GM12878 (cell line): ENCODE measurements at regions not wholly inside any gene's neighbourhood (a gene's known extent, or its start where the extent isn't known, plus 50 kb on each side); places are given as distances from the start of the nearest gene placed in this dataset.

Experiments
- ATAC-seq: fragments of 200-7000 bp; cut with Tn5 transposase; 3 replicates; pipeline ENCODE4 v1.9.1; 2020; ENCODE audit warnings: mild to moderate bottlenecking, moderate library complexity
- BruUV-seq: library from RNA; stranded (reverse); fragments of 400-500 nt; replicated peaks from 2 replicates; lab custom pipeline; 2021; lab: Mats Ljungman, UMichigan
- CTCF ChIA-PET: fragments of 300-600 bp; sonication (Branson Sonifier 250); formaldehyde crosslinking; extraction: SDS; loops from one replicate; lab custom pipeline; 2021; ENCODE audit warnings: inconsistent platforms; lab: Yijun Ruan, JAX
- POLR2A ChIA-PET: fragments of 350-600 bp; formaldehyde crosslinking; extraction: SDS; loops from one replicate; lab custom pipeline; 2021; ENCODE audit warnings: inconsistent platforms; lab: Charles Lee
- RAD21 ChIA-PET: fragments of 300-600 bp; sonication (Branson Sonifier 250); formaldehyde crosslinking; loops from one replicate; lab custom pipeline; 2023; ENCODE audit warnings: antibody characterized with exemption; ENCODE audit not compliant: unreplicated experiment; lab: Charles Lee
- SMC1A ChIA-PET: fragments of 300-600 bp; sonication (Branson Sonifier 250); formaldehyde crosslinking; loops from one replicate; lab custom pipeline; 2023; ENCODE audit not compliant: unreplicated experiment, uncharacterized antibody; lab: Charles Lee
- DNase-seq: peaks from one replicate; pipeline ENCODE4 v3.0.0-alpha.2; 2011; ENCODE audit warnings: low read depth, low spot score
- FAIRE-seq: peaks from 3 replicates; lab custom pipeline; 2011; peaks lifted over from hg19 to GRCh38; lab: Jason Lieb, UNC
- H2AFZ ChIP-seq: 2 replicates; pipeline ENCODE4 v1.6.0; 2011; ENCODE audit warnings: low read depth, low read length, control low read depth; ENCODE audit not compliant: control insufficient read depth
- H3K27ac ChIP-seq: 2 replicates; pipeline ENCODE4 v1.5.1; 2011; ENCODE audit warnings: control low read depth; ENCODE audit not compliant: control insufficient read depth, insufficient read depth
- H3K27me3 ChIP-seq, 2 experiments: replicated peaks in 1 of 2; 2 replicates each; pipeline versions ENCODE4 v1.6.0 to v1.6.1; 2011; ENCODE audit warnings: low read length in 1 of 2; ENCODE audit not compliant: control insufficient read depth in 2 of 2, insufficient read depth in 2 of 2
- H3K36me3 ChIP-seq, 2 experiments: 2 replicates each; pipeline ENCODE4 v1.5.1; 2011; ENCODE audit warnings: low read length in 1 of 2; ENCODE audit not compliant: control insufficient read depth in 2 of 2, insufficient read depth in 2 of 2
- H3K4me1 ChIP-seq: 2 replicates; pipeline ENCODE4 v1.6.1; 2011; ENCODE audit warnings: mild to moderate bottlenecking, low read length, moderate library complexity, mixed read lengths; ENCODE audit not compliant: control insufficient read depth, insufficient read depth
- H3K4me2 ChIP-seq: 2 replicates; pipeline ENCODE4 v1.6.0; 2011; ENCODE audit warnings: control low read depth; ENCODE audit not compliant: control insufficient read depth, insufficient read depth
- H3K4me3 ChIP-seq: fragments of 200-600 bp; sonication (generic); 2 replicates; pipeline ENCODE4 v1.5.1; 2016
- H3K79me2 ChIP-seq: 2 replicates; pipeline ENCODE4 v1.6.0; 2011; ENCODE audit warnings: low read length; ENCODE audit not compliant: control insufficient read depth, insufficient read depth
- H3K9ac ChIP-seq: 2 replicates; pipeline ENCODE4 v1.8.0; 2011; ENCODE audit warnings: low read length, control low read depth, mixed read lengths; ENCODE audit not compliant: control insufficient read depth, insufficient read depth
- H3K9me3 ChIP-seq: replicated peaks from 3 replicates; pipeline ENCODE4 v1.5.1; 2011; ENCODE audit warnings: mild to moderate bottlenecking, low read length; ENCODE audit not compliant: control insufficient read depth, insufficient read depth
- H4K20me1 ChIP-seq: 2 replicates; pipeline ENCODE4 v1.6.0; 2011; ENCODE audit not compliant: control insufficient read depth, insufficient read depth
- CBX5 ChIP-seq: sonication (generic); IDR thresholded peaks from 2 replicates; pipeline ENCODE4 v1.6.1; 2016; ENCODE audit warnings: low read depth, moderate library complexity, mild to moderate bottlenecking, inconsistent platforms
- CHD2 ChIP-seq: IDR thresholded peaks from 2 replicates; pipeline ENCODE4 v1.6.1; 2011; ENCODE audit warnings: low read depth, low read length, improper control_type of control experiment, borderline replicate concordance
- ETV6 ChIP-seq, 2 experiments: fragments of 450-650 bp in 1 of 2; IDR thresholded peaks in 1 of 2; conservative IDR thresholded peaks in 1 of 2; 2 replicates each; pipeline ENCODE4 v1.6.1; 2014; ENCODE audit warnings: antibody characterized with exemption in 1 of 2, borderline replicate concordance in 1 of 2, low read depth in 1 of 2, mild to moderate bottlenecking in 1 of 2, moderate library complexity in 1 of 2
- GABPA ChIP-seq: IDR thresholded peaks from 2 replicates; pipeline ENCODE4 v1.6.1; 2014; ENCODE audit warnings: antibody characterized with exemption, low read depth, mild to moderate bottlenecking, inconsistent platforms
- HDAC2 ChIP-seq: fragments of 200-600 bp; sonication (generic); IDR thresholded peaks from 2 replicates; pipeline ENCODE4 v1.6.1; 2017
- MTA2 ChIP-seq: fragments of 450-650 bp; IDR thresholded peaks from 2 replicates; pipeline ENCODE4 v1.6.1; 2016; ENCODE audit warnings: low read depth, mild to moderate bottlenecking, moderate library complexity
- MTA3 ChIP-seq: IDR thresholded peaks from 2 replicates; pipeline ENCODE4 v1.6.1; 2012; ENCODE audit warnings: low read length, inconsistent platforms, borderline replicate concordance
- MXI1 ChIP-seq: fragments of 150-350 bp; IDR thresholded peaks from 2 replicates; pipeline ENCODE4 v1.6.1; 2011; ENCODE audit warnings: low read depth, mild to moderate bottlenecking, inconsistent platforms, low read length, improper control_type of control experiment
- NR2C1 ChIP-seq: fragments of 450-650 bp; IDR thresholded peaks from 2 replicates; pipeline ENCODE4 v1.6.1; 2017; ENCODE audit warnings: antibody characterized with exemption, mild to moderate bottlenecking, moderate library complexity
- NR2F1 ChIP-seq: fragments of 450-650 bp; conservative IDR thresholded peaks from 2 replicates; pipeline ENCODE4 v1.6.1; 2017; ENCODE audit warnings: mild to moderate bottlenecking
- RAD21 ChIP-seq: IDR thresholded peaks from 2 replicates; pipeline ENCODE4 v1.6.1; 2011; ENCODE audit warnings: mild to moderate bottlenecking, low read depth, low read length, moderate library complexity; ENCODE audit not compliant: insufficient read depth
- RFX5 ChIP-seq: IDR thresholded peaks from 2 replicates; pipeline ENCODE4 v1.6.1; 2011; ENCODE audit warnings: low read depth, low read length, improper control_type of control experiment
- SREBF1 ChIP-seq: IDR thresholded peaks from 2 replicates; pipeline ENCODE4 v1.6.1; 2012; ENCODE audit warnings: mild to moderate bottlenecking, low read length
- SREBF2 ChIP-seq: IDR thresholded peaks from 2 replicates; pipeline ENCODE4 v1.6.1; 2012; ENCODE audit warnings: mild to moderate bottlenecking, low read length
- SUPT20H ChIP-seq: IDR thresholded peaks from 2 replicates; pipeline ENCODE4 v1.6.1; 2011; ENCODE audit warnings: low read depth, mild to moderate bottlenecking, low read length, moderate library complexity, borderline replicate concordance; ENCODE audit not compliant: control insufficient read depth
- USF1 ChIP-seq: IDR thresholded peaks from 2 replicates; pipeline ENCODE4 v1.6.1; 2011; ENCODE audit warnings: borderline replicate concordance, low read depth, mild to moderate bottlenecking, moderate library complexity, mixed read lengths, low read length; ENCODE audit not compliant: insufficient read depth; ENCODE audit errors: extremely low read length
- YBX1 ChIP-seq: fragments of 450-650 bp; IDR thresholded peaks from 2 replicates; pipeline ENCODE4 v1.6.1; 2016; ENCODE audit warnings: antibody characterized with exemption
- ZBTB4 ChIP-seq: fragments of 450-650 bp; formaldehyde crosslinking; IDR thresholded peaks from 2 replicates; pipeline ENCODE4 v1.4.0; 2022; ENCODE audit warnings: mild to moderate bottlenecking, moderate library complexity
- ZNF217 ChIP-seq: fragments of 450-650 bp; IDR thresholded peaks from 2 replicates; pipeline ENCODE4 v1.6.1; 2017; ENCODE audit warnings: antibody characterized with exemption, mild to moderate bottlenecking
- ZNF24 ChIP-seq: fragments of 450-650 bp; IDR thresholded peaks from 2 replicates; pipeline ENCODE4 v1.6.1; 2017; ENCODE audit warnings: antibody characterized with exemption, mild to moderate bottlenecking
- ZZZ3 ChIP-seq: IDR thresholded peaks from 2 replicates; pipeline ENCODE4 v1.6.1; 2011; ENCODE audit warnings: low read depth; ENCODE audit not compliant: control insufficient read depth, insufficient read length
- WGBS: methylation state at CpG from one replicate; pipeline ENCODE4 v1.1.6; 2016; ENCODE audit warnings: low lambda C conversion rate; ENCODE audit not compliant: insufficient replicate concordance, insufficient coverage; ENCODE audit errors: missing lambda C conversion rate; 5-methylcytosine and 5-hydroxymethylcytosine counted together
- in situ Hi-C: fragments of 300-500 bp; cut with MboI; formaldehyde crosslinking; loops from 9 replicates; pipeline ENCODE4 v1.14.3; 2018; ENCODE audit warnings: mixed read lengths
- intact Hi-C: fragments of 100-400 bp; cut with micrococcal nuclease; formaldehyde crosslinking; loops from one replicate; pipeline ENCODE4 v1.14.2; 2022; ENCODE audit not compliant: unreplicated experiment

DNA sequence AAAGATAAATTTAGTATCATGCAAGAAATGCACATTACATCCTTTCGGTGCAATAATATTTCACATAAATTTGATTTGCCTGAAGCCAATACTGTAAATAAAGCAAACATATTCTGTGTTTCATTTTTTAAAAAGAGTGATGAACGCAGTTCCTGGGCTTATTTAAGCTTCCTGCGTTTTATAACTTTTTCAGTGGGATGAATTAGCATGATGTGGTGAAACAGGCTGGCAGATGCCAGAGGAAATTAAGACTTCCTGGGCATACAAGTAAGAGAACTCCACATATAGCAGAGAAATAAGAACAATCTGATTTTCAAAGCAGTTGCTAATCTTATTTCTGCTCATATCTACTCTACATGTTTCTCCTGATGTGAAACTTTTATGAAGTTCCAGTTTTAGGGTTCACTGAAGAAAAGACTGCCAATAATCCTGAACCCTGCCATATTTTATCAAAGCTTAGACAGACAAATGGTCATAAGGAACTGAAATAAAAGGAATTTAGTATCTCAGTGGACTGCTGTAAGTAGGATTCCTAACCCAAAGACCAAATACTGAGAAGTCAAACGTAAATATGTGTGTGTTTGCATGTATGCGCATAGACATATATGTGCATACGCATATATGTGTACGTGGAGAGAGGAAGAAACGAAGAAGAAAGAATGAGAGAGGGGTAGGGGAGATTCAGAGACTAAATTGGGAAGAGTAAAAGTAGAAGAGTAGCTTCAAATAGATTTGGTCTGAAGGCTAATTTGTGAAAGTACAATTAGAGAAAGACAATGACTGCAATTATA is 628.6 kb upstream of the CCDC54 start (continued):
- TF ChIP-seq MXI1 (no peak), MTA3 (no peak)

DNA sequence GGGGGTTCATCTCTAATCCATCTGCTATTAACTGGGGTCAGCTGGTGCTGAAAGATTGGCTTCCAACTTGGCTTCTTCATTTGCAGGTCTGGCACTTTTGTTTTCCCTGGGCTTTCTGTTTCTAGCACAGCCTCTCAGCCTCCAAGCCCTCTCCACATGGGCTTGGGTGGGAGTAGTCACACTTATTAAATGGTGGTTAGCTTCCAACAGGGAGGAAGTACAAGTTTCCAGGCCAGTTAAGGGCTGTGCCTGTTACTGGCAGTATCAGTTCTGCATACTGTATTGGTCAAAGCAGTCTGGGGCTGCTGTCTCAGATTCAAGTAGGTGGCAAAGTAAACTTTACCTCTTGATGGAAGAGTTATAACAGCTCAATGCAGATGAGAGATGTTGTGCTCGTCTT is 627.1 kb upstream of the CCDC54 start:
- Histone ChIP-seq H2AFZ (no peak overlapping the region), H3K27ac (no peak overlapping the region), H3K36me3 (no peaks in the 10 kb centered on the region), H3K27me3 (no peaks in the 10 kb centered on the region; a peak in 2 of 4 replicates), H3K9ac (no peak overlapping the region), H3K9me3 (no peaks in the 10 kb centered on the region), H3K79me2 (no peaks in the 10 kb centered on the region), H3K4me3 (no peak overlapping the region), H3K4me1 (no peaks in the 10 kb centered on the region), H3K4me2 (no peak overlapping the region), H4K20me1 (no peaks in the 10 kb centered on the region)
- ChIA-PET POLR2A (no interaction called here), SMC1A (no interaction called here), RAD21 (no interaction called here), CTCF (no interaction called here)
- ATAC-seq, result no peak
- BruUV-seq, result no TSS peak
- in situ Hi-C loops (no loop called here), intact Hi-C loops (no loop called here)
- no peak for DNase-seq
- WGBS, result 32% methylated on average over 1 of the region's 1 CpG
- no peak for FAIRE-seq
- no peak for TF ChIP-seq RAD21
- no peak for TF ChIP-seq CBX5
- no peak for TF ChIP-seq HDAC2
- no peak for TF ChIP-seq ZBTB4 (CRISPR knock-in tag)
- TF ChIP-seq SREBF2, result no peak
- no peak for TF ChIP-seq ZNF217
- TF ChIP-seq YBX1, result no peak
- TF ChIP-seq NR2C1, result no peak
- no peak for TF ChIP-seq NR2F1
- no peak for TF ChIP-seq SUPT20H
- no peak for TF ChIP-seq GABPA
- TF ChIP-seq USF1, result no peak
- no peak for TF ChIP-seq CHD2
- no peak for TF ChIP-seq MTA2
- no peak for TF ChIP-seq ZNF24
- no peak for TF ChIP-seq ZZZ3
- TF ChIP-seq RFX5, result no peak
- TF ChIP-seq SREBF1, result no peak
- TF ChIP-seq ETV6 (conservative IDR thresholded peaks at IDR 0.05 in 1 of 2, IDR thresholded peaks at IDR 0.05 in 1 of 2; ENCODE audit: borderline replicate concordance in 1 of 2, low read depth in 1 of 2), result no peak
